ENCODE measurements at regions not wholly inside any gene's neighbourhood (a gene's known extent, or its start where the extent isn't known, plus 50 kb on each side); places are given as distances from the start of the nearest gene placed in this dataset.
"Not testable (repeated sequence)": the region's sequence is repeated elsewhere in the genome, so short reads cannot be mapped to it uniquely, and the experiment has no call there.

DNA sequence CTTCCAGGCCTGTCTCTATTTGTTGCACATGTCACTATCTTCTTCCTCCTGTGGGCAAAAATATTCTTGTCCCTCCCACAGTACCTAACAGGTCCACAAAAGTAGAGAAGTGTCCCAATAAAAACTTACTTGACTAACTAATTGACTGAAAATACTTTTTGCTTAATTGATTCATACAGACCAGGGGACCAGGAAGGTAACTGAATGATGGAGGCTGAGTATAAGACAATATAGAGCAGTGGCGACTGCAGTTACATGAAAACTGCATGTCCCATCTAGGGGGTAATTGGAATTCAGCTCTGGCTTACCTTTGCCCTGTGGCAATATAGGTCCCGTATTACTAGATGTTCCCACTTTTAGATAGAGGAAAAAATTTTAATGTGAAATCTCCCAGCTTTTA lies 112.9 kb upstream of the CREB1 start:
- DNase-seq, result no peak

DNA sequence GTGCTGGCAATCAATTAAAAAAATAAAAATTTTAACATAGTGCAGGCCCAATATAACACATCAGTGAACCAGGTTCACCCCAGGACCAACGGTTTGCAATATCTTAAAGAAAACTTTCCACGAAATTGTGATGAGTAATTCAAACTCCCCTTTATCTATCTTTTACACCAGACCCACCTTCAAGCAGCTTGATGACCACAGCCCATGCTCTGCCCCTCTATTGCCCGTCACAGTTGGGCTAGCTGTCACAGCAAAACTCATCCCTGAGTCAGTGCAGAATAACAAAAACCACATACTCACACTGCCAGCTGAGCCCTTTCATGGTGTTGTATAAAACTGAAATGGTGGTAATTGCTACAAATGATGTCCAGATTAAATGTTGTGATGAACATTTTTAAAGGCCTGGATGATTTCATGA lies 112.5 kb upstream of the CREB1 start:
- DNase-seq, result peak; percentile 7

DNA sequence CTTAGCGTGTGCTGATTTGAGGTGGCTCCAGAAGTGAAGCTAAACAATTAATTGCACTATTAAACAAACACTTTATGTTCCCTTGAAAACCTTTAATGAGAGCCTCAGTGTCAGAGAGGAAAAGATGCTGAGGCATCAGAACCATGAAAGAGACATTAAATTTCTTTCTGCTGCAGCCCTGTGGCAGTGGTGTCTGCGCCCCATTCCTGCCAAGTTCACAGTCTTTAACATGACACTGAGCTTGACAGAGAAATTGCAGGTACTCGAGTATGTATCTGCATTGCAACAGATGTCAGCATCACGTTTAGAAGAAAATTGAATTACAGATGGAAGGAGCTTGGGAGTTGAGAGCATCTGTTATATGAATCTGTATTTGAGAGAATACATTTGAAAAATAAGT lies 111.3 kb upstream of the CREB1 start:
- DNase-seq, result no peak

DNA sequence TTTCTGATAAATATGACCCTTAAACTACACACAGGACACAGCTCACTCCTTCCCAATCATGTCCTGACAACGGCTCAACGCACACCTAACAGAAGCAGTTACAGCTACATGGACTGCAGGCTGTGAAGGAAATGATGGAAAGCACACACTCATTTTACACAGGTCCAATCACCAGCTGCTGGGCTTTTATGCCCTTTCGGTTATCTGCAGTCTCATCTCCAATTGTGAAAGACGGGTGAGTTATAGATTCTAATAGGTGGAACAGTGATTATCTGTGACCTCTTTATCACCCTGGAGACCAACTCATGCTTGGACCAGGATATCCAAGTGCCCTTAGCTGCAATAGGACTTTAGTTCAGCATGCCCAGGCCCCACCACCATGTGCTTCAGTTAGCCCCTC lies 110.4 kb upstream of the CREB1 start:
- no peak for DNase-seq

DNA sequence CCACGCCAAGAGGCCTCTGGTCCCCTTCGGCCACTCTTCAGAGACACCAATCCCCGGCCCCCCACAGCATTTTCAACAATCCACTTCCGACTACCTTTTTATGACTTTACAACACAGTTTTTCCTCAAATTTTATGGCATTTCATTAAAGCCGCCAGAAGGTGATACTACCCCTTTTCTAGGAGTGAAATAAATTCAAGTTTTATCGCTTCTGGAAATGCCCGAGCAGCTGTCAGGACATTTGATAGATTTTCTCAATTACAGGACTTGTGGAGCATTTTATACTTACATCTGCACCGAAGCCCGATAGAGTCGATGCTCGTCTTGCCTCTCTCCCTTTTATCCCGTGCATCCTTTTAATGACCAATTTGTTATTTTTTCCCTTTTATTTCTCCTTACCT lies 108.1 kb upstream of the CREB1 start:
- no peak for DNase-seq

DNA sequence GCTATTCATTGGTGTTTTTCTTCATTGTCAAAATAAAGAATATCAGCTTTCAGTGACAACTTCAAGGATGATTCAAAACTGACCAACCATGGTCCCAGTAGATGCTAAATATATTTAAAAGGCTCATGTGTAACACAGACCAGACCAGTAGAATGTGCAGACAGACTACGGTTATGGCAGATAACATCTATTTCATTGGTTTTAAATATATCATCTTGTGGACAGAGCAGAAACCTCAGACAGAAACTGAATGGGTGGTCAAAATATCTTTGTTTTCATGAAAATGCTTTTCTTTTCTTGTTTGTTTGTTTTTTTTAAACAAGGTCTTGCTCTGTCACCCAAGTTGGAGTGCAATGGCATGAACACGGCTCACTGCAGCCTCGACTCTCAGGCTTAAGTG lies 107.4 kb upstream of the CREB1 start:
- DNase-seq, result no peak

DNA sequence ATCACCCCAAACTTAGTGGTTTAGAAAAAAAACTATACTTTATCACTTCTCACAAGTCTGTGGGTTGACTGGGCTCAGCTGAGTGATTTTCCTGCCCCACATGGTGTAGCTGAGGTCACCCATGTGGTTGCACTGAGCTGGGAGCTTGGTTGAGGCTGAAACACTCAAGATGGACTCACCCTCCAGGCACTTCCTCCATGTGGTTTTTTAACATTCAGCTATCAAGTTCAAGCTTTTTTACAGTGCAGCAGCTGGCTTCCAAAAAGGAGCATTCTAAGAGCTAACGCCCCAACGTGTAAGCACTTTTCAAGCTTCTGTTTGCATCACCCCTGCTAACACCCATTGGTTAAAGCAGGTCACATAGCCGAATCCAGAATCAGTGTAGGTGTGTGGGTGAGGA lies 105.9 kb upstream of the CREB1 start:
- DNase-seq, result peak; percentile 66

DNA sequence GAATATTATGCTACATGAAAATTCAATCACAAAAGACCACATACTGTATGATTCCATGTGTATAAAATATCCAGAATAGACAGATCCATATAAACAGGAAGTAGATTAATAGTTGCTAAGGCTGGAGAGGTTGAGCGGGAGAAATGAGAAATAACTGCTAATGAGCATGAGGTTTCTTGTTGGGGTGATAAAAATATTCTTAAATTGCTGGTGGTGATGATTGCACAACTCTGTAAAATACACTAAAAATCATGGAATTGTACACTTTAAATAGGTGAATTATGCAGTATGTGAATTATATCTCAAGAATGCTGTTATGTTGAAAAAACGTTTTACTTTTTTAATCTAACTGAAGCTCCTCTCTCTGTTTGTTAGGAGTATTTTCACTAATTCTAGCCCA lies 101.8 kb upstream of the CREB1 start:
- DNase-seq, result no peak

DNA sequence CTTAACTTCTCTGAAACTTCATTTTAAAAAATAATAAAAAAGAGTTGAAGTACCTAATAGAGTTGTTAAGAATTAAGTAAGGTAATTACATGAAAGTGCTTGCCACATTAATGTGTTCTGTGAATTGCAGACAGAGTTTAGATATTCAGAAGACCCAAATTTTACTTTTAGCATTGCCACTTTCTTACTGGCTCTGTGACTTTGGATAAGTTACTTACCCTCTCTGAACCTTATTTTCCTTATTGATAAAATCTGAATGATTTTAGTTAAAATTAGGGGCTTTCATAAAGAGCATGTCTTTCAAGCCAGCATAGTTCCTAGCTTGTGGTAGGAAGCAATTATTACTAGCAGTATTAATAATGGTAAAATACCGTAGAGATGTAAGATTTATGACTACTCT lies 101.2 kb upstream of the CREB1 start:
- DNase-seq, result no peak

DNA sequence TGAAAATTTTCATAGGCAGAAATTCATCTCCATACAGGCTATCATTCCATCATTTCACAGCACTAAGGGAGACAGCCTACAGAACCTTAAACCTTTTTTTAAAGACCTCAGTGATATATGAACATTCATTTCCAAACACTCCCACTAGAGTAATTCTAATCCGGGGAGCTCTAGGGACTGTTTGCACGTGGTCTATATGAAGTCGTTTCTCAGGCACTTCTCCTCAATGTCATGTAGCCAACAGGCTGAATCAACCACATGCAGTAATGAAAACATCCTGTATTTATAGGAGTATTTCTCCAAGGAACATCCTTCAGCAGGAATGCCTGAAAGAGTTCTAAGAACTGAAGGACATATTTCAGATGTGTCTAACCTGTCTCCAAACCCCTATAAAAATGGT lies 97.3 kb upstream of the CREB1 start:
- DNase-seq, result no peak

DNA sequence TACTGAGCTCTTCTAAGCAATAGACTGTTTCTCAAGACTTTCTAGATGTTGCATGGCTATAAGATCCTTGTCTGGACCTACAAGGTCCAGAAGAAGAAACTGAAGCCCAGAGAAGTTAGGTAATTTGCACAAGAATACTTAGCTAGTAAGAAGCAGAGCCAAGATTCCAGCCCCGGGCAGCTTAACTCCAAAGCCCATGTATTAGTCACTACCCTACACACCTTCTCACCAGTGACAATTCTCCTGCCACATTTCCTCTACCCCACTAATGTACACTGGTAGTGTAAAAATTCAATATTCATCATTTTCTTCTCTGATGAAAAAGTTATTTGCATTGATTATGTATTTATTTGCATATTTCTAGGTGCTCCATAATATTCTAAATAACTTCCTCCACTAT lies 95.5 kb upstream of the CREB1 start:
- no peak for DNase-seq

DNA sequence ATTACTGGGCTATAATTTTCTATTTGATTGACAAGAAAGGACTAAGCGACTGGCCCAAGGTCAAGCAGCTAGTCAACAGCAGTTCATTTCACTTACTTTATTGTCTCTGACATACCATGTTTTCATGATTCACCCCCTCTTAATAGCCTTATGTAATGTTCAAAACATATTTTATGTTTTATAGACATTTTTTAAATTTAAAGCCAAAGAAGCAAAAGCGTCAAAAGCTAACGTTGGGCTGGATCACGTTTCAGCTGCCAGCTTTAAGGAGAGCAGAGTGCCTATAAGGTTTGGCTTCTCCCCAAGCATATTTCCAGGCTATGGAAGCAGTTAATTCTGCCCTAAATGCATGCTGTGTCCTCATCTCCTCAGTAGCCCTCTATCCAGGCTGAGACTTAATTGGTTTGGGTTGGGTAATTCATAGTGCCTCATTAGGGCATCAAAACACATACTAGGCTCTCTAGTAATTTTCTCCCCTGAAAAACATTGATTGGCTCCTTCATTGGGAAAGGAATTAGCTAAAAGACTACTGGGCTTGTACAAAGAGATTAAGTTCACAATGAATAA lies 94.8 kb upstream of the CREB1 start:
- DNase-seq, result no peak

DNA sequence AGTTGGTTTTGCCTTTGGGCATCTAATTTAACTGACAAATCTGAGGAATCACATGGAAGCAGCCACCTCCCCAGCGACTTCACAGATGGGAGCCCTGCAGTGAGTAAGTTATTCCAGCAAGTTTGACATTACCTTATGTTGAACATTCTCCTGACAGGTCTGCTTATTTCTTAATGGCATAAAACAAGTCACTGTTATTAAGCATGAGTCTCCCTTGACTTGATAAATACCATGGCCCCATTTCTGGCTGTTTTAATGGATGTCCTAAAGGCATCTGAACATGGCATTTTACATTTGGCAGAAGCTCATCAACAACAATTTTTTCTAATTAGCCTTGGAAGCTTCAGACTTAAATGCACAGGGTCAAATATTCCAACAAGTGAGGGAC lies 92.6 kb upstream of the CREB1 start:
- no peak for DNase-seq

DNA sequence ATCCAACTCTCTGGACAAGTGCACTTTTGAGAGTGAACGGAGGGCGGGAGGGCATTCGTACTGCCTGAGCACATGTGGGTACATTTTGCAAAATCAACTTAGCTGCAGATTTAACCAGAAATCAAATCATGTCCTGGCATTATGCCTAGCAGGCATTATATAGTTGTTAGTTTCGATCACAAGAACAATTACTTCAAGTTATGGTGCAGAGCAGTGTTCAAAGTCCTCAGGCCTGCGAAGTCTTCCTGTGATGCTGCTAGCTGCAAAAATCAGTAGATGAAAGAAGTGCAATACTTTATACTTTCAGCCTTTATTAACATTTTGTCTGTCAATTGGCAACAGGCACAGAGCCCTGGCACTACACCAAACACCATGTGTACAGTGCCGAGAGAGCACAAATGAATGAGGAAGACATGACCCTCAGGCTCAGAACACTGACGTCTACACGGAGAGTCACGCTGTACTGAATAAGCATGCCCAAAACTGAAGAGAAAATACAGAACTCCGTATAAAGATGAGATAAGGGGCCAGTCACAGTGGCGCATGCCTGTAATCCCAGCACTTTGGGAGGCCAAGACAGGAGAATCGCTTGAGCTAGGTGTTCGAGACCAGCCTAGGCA lies 92.1 kb upstream of the CREB1 start:
- no peak for DNase-seq

DNA sequence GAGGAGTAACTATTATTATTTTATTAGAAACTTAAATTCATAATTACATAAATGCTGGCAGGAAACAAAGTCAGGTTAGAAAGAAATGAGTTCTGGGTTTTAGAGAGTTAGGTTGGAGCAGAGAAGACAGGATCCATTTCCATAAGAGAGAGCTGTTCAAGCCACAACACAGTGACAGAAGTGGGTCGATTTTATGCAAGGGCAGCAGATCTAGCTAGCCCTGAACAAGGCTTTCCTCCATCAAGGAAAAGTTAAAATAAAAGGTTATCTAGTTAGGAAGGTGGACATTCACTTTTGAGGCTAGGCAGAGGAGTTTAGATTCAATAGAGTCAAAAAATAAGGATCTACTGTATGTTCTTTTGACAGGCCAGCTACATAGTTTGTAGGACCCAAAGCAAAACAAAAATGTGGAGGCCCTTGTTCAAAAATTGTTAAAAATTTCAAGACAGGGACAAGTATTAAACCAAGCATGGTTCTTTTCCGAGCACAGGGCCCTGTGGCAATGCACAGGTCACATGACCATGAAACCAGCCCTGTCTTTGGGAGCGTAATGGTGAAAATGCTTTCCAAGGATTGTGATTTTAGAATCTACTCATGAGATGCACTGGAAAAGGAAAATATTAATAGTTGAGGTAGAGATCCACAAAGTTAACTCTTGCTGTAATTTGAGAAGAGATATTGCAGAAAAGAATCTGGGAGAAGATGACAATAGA lies 91.2 kb upstream of the CREB1 start:
- no peak for DNase-seq

DNA sequence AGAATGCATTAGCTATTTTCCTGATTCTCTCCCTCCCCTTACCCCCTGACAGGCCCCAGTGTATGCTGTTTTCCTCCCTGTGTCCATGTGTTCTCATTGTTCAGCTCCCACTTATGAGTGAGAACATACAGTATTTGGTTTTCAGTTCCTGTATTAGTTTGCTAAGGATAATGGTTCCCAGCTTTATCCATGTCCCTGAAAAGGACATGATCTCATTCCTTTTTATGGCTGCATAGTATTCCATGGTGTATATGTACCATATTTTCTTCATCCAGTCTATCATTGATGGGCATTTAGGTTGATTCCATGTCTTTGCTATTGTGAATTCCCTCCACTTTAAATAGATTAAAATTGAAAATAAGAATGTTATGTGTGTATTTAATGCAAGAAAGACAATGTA lies 89.9 kb upstream of the CREB1 start:
- not testable (repeated sequence) for DNase-seq

DNA sequence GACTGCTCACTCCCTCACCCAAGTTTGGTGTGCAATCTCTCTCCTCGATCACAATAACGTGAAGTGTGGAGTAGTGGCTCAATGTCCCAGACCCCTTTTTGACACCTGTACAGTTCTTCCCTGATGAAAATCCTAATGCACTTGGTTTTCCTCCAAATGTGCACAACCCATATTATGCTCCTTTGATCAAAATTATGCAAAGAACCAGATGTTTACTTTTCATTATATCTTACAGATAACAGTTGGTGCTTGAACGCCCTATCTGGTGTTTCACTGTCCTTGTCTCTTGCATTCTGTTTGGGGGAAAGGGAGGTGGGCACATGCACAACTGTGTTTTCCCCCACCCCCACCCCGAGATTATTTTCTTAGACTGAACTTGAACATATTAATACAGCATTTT lies 85.0 kb upstream of the CREB1 start:
- no peak for DNase-seq

DNA sequence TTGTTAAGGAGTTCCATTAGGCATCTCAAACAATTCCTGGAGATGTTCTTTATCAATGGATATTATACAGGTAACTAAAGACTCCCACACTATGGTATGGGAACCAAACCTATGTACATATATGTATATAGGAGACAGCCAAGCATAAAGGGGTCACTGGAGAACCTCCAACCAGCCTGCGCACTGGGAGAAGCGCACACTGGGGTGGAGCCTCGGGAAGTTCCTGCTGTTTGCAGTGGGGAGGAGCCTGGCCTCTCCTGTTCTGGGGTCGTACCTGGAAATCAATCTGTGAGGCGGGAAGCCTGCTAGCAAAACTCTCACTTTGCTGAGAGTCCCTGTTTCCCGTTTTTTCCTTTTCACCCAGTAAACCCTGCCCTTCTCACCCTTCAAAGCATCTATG lies 83.1 kb upstream of the CREB1 start:
- no peak for DNase-seq

DNA sequence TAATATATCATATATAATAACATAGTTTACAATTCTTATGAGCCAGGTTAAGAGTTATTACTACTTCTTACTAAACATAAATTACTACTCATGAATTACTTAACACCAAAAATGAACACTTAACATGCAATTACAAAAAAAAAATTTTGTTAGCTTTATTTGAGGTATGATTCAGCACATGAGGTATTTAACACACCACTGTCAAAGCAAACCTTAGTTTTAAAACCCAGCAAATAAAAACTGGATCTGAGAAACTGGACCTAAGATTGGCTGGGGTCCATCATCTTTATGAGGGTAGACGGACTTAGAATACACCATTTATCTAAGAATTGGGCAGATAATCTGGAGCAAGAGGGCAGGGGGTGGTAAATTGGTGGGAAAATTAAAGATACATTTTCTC lies 81.8 kb upstream of the CREB1 start:
- no peak for DNase-seq

DNA sequence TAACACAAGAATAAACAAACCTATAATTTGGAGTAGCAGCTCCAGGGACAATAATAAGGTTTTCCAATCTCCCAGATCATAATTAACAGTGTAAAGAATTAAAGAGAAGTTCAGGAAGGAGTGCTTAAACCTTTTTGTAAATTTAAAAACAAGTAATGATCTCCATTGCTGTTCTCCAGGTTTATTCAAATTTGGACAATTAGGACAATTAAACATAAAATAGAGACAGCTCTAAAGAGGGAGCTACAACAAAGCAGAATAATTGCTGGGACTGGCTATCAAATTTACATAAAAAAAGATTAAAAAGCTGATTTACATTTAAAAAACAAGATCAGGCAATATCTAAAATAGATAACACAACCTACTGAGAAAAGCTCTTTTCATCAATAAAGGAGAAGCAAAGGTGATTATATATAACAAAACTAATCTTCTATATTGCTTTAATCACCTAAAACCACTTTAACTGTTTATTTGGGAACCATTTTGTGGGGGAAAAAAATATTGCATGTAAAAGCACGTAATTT lies 80.1 kb upstream of the CREB1 start:
- DNase-seq, result no peak

DNA sequence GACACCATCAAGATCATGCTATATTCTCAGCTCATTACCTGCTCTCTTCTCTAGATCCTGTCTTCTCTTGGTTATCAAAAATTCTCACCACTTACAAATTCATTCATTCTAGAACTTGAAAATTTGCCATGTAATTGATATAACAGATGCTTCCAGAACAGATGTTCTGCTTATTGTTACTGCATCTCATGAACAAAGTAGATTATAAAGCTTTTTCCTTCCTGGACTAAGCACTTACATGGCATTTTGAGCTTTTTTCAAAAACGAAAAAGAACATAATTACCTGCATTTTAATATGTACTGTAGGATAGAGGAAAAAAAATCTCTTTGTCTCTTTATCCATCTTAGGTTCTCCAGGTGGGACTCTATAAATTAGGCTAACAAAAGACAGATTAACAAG lies 79.6 kb upstream of the CREB1 start:
- no peak for DNase-seq

DNA sequence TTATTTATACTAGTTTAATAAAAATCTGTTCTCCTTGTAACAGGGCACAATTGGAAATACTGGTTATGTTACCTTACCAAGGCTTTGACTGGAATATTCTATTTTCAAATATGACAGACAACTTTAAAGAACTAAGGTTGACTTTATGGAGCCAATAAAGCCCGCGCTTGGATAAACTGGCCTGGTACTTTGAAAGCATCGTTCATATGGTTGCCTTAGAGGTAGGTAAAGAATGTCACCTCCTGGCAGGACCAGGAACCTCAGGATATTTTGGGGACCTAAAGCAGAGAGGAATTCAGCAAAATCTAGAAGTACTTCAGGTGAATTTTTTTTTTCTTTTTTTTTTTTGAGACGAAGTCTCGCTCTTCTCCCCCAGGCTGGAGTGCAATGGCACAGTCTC lies 71.2 kb upstream of the CREB1 start:
- DNase-seq, result no peak

DNA sequence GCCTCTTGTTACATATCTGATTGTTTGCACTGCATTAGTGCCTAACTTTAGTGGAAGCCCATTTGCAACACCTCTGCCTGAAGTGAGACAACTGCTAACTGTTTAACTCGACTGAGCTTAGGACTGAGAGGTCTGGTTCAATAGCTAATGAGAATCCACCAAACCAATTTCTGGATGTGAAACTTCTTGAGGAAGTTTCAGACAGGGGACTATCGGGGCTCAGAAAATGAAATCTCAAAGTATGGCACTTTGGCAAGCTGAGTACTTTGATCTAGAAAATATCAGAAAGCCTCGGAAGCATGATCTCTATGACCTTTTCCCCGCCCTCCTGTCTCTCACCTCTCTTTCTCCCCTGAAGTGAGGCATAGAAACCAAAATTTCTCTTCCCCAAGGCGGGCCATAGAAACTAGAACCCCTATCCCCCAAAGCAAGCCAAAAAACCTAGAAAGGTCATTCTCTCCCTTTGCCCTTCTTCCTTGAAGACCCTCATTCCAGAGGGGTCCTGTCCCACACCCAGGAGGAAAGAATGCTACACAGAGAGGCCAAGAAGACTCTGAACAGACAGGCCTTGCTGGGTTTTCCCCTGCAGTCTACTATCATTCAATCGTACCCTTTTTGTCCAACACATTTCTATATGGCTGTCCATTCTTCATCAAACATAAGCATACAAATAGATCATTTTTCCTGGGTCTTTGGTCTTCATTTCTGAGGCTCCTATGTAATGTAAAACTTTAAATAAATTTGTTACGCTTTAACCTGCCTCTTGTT lies 69.6 kb upstream of the CREB1 start:
- DNase-seq, result no peak

DNA sequence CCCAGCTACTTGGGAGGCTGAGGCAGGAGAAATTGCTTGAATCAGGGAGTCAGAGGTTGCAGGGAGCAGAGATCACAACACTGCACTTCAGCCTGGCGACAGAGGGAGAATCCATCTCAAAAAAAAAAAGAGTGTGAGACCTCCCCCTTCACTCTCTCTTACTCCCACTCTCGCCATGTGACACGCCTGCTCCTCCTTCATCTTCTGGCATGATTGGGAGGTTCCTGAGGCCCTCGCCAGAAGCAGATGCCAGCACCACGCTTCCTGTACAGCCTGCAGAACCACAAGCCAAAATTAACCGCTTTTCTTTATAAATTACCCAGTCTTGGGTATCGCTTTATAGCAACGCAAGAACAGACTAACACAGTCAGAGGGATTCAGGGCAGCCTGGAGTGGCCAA lies 66.3 kb upstream of the CREB1 start:
- no peak for DNase-seq
